Caco-2 (cell line): ENCODE measurements at regions not wholly inside any gene's neighbourhood (a gene's known extent, or its start where the extent isn't known, plus 50 kb on each side); places are given as distances from the start of the nearest gene placed in this dataset.

Experiments
- BruUV-seq: library from RNA; stranded (reverse); fragments of 400-500 nt; replicated peaks from 2 replicates; lab custom pipeline; 2021; lab: Mats Ljungman, UMichigan
- CTCF ChIA-PET: fragments of 300-600 bp; sonication (Branson Sonifier 250); formaldehyde crosslinking; loops from one replicate; lab custom pipeline; 2022; ENCODE audit warnings: antibody characterized with exemption; lab: Charles Lee
- POLR2A ChIA-PET: fragments of 300-600 bp; sonication (Branson Sonifier 250); formaldehyde crosslinking; loops from one replicate; lab custom pipeline; 2022; ENCODE audit warnings: antibody characterized with exemption; lab: Charles Lee
- DNase-seq, 2 experiments: peaks; one replicate each; pipeline versions ENCODE4 v3.0.0 to v3.0.0-alpha.2; 2020 to 2022
- H3K27me3 ChIP-seq: replicated peaks from 2 replicates; pipeline ENCODE4 v1.6.0; 2011; ENCODE audit warnings: low read length; ENCODE audit not compliant: control insufficient read depth, insufficient read depth
- H3K36me3 ChIP-seq: 2 replicates; pipeline ENCODE4 v1.5.1; 2011; ENCODE audit warnings: low read length; ENCODE audit not compliant: control insufficient read depth, insufficient read depth
- H3K4me1 ChIP-seq: fragments of 250-450 bp; sonication (Bioruptor Pico); 2 replicates; pipeline ENCODE4 v1.5.1; 2020; ENCODE audit warnings: mild to moderate bottlenecking
- H3K4me3 ChIP-seq: 2 replicates; pipeline ENCODE4 v1.5.1; 2011; ENCODE audit warnings: low read depth, mild to moderate bottlenecking, control low read depth, low read length
- H3K9me3 ChIP-seq: fragments of 250-450 bp; sonication (Bioruptor Pico); 2 replicates; pipeline ENCODE4 v1.5.1; 2020; ENCODE audit warnings: mild to moderate bottlenecking, moderate library complexity
- H3K27ac Mint-ChIP-seq: one replicate; pipeline ENCODE4 v1.8.0; 2022; ENCODE audit warnings: mixed read lengths; ENCODE audit not compliant: unreplicated experiment
- H3K27me3 Mint-ChIP-seq: one replicate; pipeline ENCODE4 v1.8.0; 2022; ENCODE audit warnings: mixed read lengths; ENCODE audit not compliant: insufficient read depth, unreplicated experiment
- H3K36me3 Mint-ChIP-seq: one replicate; pipeline ENCODE4 v1.8.0; 2022; ENCODE audit warnings: mild to moderate bottlenecking, mixed read lengths; ENCODE audit not compliant: insufficient read depth, unreplicated experiment
- H3K4me1 Mint-ChIP-seq: one replicate; pipeline ENCODE4 v1.8.0; 2022; ENCODE audit warnings: low read depth, mixed read lengths; ENCODE audit not compliant: unreplicated experiment
- H3K4me3 Mint-ChIP-seq: one replicate; pipeline ENCODE4 v1.8.0; 2022; ENCODE audit warnings: mild to moderate bottlenecking, moderate library complexity, mixed read lengths; ENCODE audit not compliant: unreplicated experiment
- H3K9me3 Mint-ChIP-seq: one replicate; pipeline ENCODE4 v1.8.0; 2022; ENCODE audit warnings: mixed read lengths; ENCODE audit not compliant: unreplicated experiment
- CTCF ChIP-seq, 2 experiments: fragments of 200-600 bp in 1 of 2; IDR thresholded peaks; 1 replicate in 1 of 2; 2 replicates in 1 of 2; pipeline versions ENCODE4 v1.5.1 to v1.8.0; 2011 to 2022; ENCODE audit warnings: antibody characterized with exemption in 1 of 2, control low read depth in 1 of 2, inconsistent platforms in 1 of 2, low read depth in 1 of 2, low read length in 1 of 2, mild to moderate bottlenecking in 1 of 2, moderate library complexity in 1 of 2; ENCODE audit not compliant: insufficient read depth in 1 of 2, severe bottlenecking in 1 of 2, unreplicated experiment in 1 of 2
- intact Hi-C: fragments of 100-400 bp; cut with micrococcal nuclease; formaldehyde crosslinking; loops from one replicate; pipeline ENCODE4 v1.10.0; 2022; ENCODE audit not compliant: unreplicated experiment

- no peak overlapping the region for H3K4me3 Mint-ChIP-seq
- BruUV-seq, result no TSS peak
- peak in 1 of 2 experiments; percentile 2 for DNase-seq
- H3K27ac Mint-ChIP-seq, result no peak overlapping the region
- intact Hi-C loops, result no loop called here
- Histone ChIP-seq H3K27me3 (no peaks in the 10 kb centered on the region), H3K9me3 (no peaks in the 10 kb centered on the region), H3K36me3 (no peaks in the 10 kb centered on the region), H3K4me3 (no peak overlapping the region), H3K4me1 (no peaks in the 10 kb centered on the region)
- no peaks in the 10 kb centered on the region for H3K9me3 Mint-ChIP-seq
- no peaks in the 10 kb centered on the region for H3K27me3 Mint-ChIP-seq
- H3K4me1 Mint-ChIP-seq, result peaks cover 7% of the 10 kb centered on the region
- ChIA-PET CTCF (no interaction called here), POLR2A (no interaction called here)
- H3K36me3 Mint-ChIP-seq, result no peaks in the 10 kb centered on the region
- TF ChIP-seq CTCF (IDR thresholded peaks at IDR 0.05; ENCODE audit: insufficient read depth in 1 of 2, low read depth in 1 of 2, low read length in 1 of 2, severe bottlenecking in 1 of 2, unreplicated experiment in 1 of 2), result peak; percentile 22 to 29
Measured at GRCh38 chrX:42530027-42530426, 247.9 kb downstream of the PPP1R2C start.

GRCh38 chrX:42524379-42524778 is 253.6 kb downstream of the PPP1R2C start:
- ChIA-PET CTCF (no interaction called here), POLR2A (no interaction called here)
- H3K4me1 ChIP-seq, result no peaks in the 10 kb centered on the region

GRCh38 chrX:42519666-42520231 is 258.2 kb downstream of the PPP1R2C start:
- POLR2A ChIA-PET, result no interaction called here
- intact Hi-C loops, result no loop called here
- no peak for TF ChIP-seq CTCF (IDR thresholded peaks at IDR 0.05; ENCODE audit: insufficient read depth in 1 of 2, low read depth in 1 of 2, low read length in 1 of 2, severe bottlenecking in 1 of 2, unreplicated experiment in 1 of 2)
- no peaks in the 10 kb centered on the region for H3K36me3 Mint-ChIP-seq
- Histone ChIP-seq H3K4me3 (no peak overlapping the region), H3K9me3 (no peaks in the 10 kb centered on the region), H3K27me3 (no peaks in the 10 kb centered on the region), H3K4me1 (no peaks in the 10 kb centered on the region), H3K36me3 (no peaks in the 10 kb centered on the region)
- no peak overlapping the region for H3K27ac Mint-ChIP-seq
- DNase-seq, result no peak
- H3K4me1 Mint-ChIP-seq, result no peaks in the 10 kb centered on the region
- H3K27me3 Mint-ChIP-seq, result no peaks in the 10 kb centered on the region
- no peak overlapping the region for H3K4me3 Mint-ChIP-seq
- no peaks in the 10 kb centered on the region for H3K9me3 Mint-ChIP-seq
- CTCF ChIA-PET, result no interaction called here
- BruUV-seq, result no TSS peak

More at GRCh38 chrX:42524379-42524778, 253.6 kb downstream of the PPP1R2C start:
- H3K27me3 ChIP-seq, result no peaks in the 10 kb centered on the region
- Mint-ChIP-seq H3K27ac (no peak overlapping the region), H3K9me3 (no peaks in the 10 kb centered on the region), H3K4me3 (no peak overlapping the region), H3K4me1 (no peaks in the 10 kb centered on the region), H3K27me3 (no peaks in the 10 kb centered on the region), H3K36me3 (no peaks in the 10 kb centered on the region)
- no peak for TF ChIP-seq CTCF (IDR thresholded peaks at IDR 0.05; ENCODE audit: insufficient read depth in 1 of 2, low read depth in 1 of 2, low read length in 1 of 2, severe bottlenecking in 1 of 2, unreplicated experiment in 1 of 2)
- no peak for DNase-seq
- no TSS peak for BruUV-seq
- no peaks in the 10 kb centered on the region for H3K9me3 ChIP-seq
- H3K4me3 ChIP-seq, result no peak overlapping the region
- no peaks in the 10 kb centered on the region for H3K36me3 ChIP-seq
- intact Hi-C loops, result no loop called here
